Panc1 (cell line): ENCODE measurements at regions not wholly inside any gene's neighbourhood (a gene's known extent, or its start where the extent isn't known, plus 50 kb on each side); places are given as distances from the start of the nearest gene placed in this dataset.

Experiments used
- ATAC-seq: fragments of 200-7000 bp; cut with Tn5 transposase; 2 replicates; pipeline ENCODE4 v1.9.1; 2020; ENCODE audit warnings: mild to moderate bottlenecking, moderate library complexity
- BruUV-seq: library from RNA; stranded (reverse); fragments of 400-500 nt; replicated peaks from 2 replicates; lab custom pipeline; 2021; lab: Mats Ljungman, UMichigan
- CTCF ChIA-PET: fragments of 300-600 bp; sonication (Branson Sonifier 250); formaldehyde crosslinking; loops from one replicate; lab custom pipeline; 2022; ENCODE audit warnings: antibody characterized with exemption; lab: Charles Lee
- POLR2A ChIA-PET: fragments of 300-600 bp; sonication (Branson Sonifier 250); formaldehyde crosslinking; loops from one replicate; lab custom pipeline; 2022; ENCODE audit warnings: antibody characterized with exemption; lab: Charles Lee
- DNase-seq: peaks from one replicate; pipeline ENCODE4 v3.0.0-alpha.2; 2010; ENCODE audit warnings: low read depth, low spot score
- H3K27ac ChIP-seq: 2 replicates; pipeline ENCODE4 v1.5.1; 2011; ENCODE audit warnings: mild to moderate bottlenecking, low read length, inconsistent platforms
- H3K27me3 ChIP-seq: fragments of 200-500 bp; sonication (Bioruptor generic); 2 replicates; pipeline ENCODE4 v1.6.0; 2014; ENCODE audit warnings: low read length, inconsistent platforms; ENCODE audit not compliant: control insufficient read depth, insufficient read depth
- H3K36me3 ChIP-seq: fragments of 200-500 bp; sonication (Bioruptor generic); 2 replicates; pipeline ENCODE4 v1.5.1; 2014; ENCODE audit warnings: inconsistent platforms, mild to moderate bottlenecking, low read length, moderate library complexity; ENCODE audit not compliant: control insufficient read depth, insufficient read depth
- H3K4me1 ChIP-seq: 2 replicates; pipeline ENCODE4 v1.5.1; 2011; ENCODE audit warnings: inconsistent platforms, mild to moderate bottlenecking, low read length, moderate library complexity; ENCODE audit not compliant: control insufficient read depth, insufficient read depth
- H3K4me3 ChIP-seq, 2 experiments: 2 replicates each; pipeline ENCODE4 v1.5.1; 2011 to 2012; ENCODE audit warnings: low read depth in 2 of 2, low read length in 2 of 2, mild to moderate bottlenecking in 2 of 2, inconsistent platforms in 1 of 2, moderate library complexity in 1 of 2
- H3K9me3 ChIP-seq: fragments of 200-500 bp; sonication (Bioruptor generic); 2 replicates; pipeline ENCODE4 v1.5.1; 2014; ENCODE audit warnings: low read depth, mild to moderate bottlenecking, inconsistent platforms, low read length, moderate library complexity; ENCODE audit not compliant: control insufficient read depth, insufficient read depth
- CTCF ChIP-seq: fragments of 450-650 bp; IDR thresholded peaks from 2 replicates; pipeline ENCODE4 v1.5.1; 2017; ENCODE audit warnings: mild to moderate bottlenecking
- POLR2AphosphoS5 ChIP-seq: IDR thresholded peaks from 2 replicates; pipeline ENCODE4 v1.6.1; 2012; ENCODE audit warnings: mild to moderate bottlenecking, low read depth, low read length, moderate library complexity
- REST ChIP-seq, 2 experiments: IDR thresholded peaks; 2 replicates each; pipeline ENCODE4 v1.6.1; 2011 to 2012; ENCODE audit warnings: low read depth in 2 of 2, control low read depth in 1 of 2, low read length in 1 of 2, mild to moderate bottlenecking in 1 of 2, moderate library complexity in 1 of 2; ENCODE audit not compliant: insufficient read depth in 1 of 2
- SIN3A ChIP-seq: IDR thresholded peaks from 2 replicates; pipeline ENCODE4 v1.6.1; 2012; ENCODE audit warnings: low read depth, mild to moderate bottlenecking, low read length, moderate library complexity, borderline replicate concordance; ENCODE audit not compliant: insufficient read depth
- TCF7L2 ChIP-seq: IDR thresholded peaks from 2 replicates; pipeline ENCODE4 v1.6.1; 2011; ENCODE audit warnings: mild to moderate bottlenecking, low read depth, low read length, inconsistent platforms
- in situ Hi-C: cut with HindIII; loops from 2 replicates; pipeline ENCODE4 v1.10.0; 2016; ENCODE audit warnings: low sequenced_read_pairs, low pct_unique_long_range_greater_than_20kb
- intact Hi-C: fragments of 100-400 bp; cut with micrococcal nuclease; formaldehyde crosslinking; loops from one replicate; pipeline ENCODE4 v1.10.0; 2022; ENCODE audit not compliant: unreplicated experiment

GRCh38 chr11:69233744-69234570 lies 60.0 kb upstream of the MYEOV start:
- POLR2A ChIA-PET: no interaction called here
- no peaks in the 10 kb centered on the region for H3K4me1 ChIP-seq

More at GRCh38 chr11:69233744-69234570, 60.0 kb upstream of the MYEOV start:
- TF ChIP-seq TCF7L2: no peak
- TF ChIP-seq POLR2AphosphoS5: no peak
- no peak for TF ChIP-seq REST (IDR thresholded peaks at IDR 0.05; ENCODE audit: insufficient read depth in 1 of 2, low read depth in 2 of 2, low read length in 1 of 2)
- TF ChIP-seq SIN3A: no peak
- TF ChIP-seq CTCF: no peak
- in situ Hi-C loops (no loop called here), intact Hi-C loops (no loop called here)
- no peaks in the 10 kb centered on the region for H3K9me3 ChIP-seq
- CTCF ChIA-PET: no interaction called here
- H3K36me3 ChIP-seq: no peaks in the 10 kb centered on the region
- 0 out of 2 replicates have a peak, but pooled peaks cover 3% of the 10 kb centered on the region for H3K27me3 ChIP-seq
- no peak overlapping the region for H3K4me3 ChIP-seq
- ATAC-seq: no peak
- no peak overlapping the region for H3K27ac ChIP-seq
- no peak for DNase-seq
- no TSS peak for BruUV-seq
